Osteocyte (in vitro differentiated cells): ENCODE measurements at regions not wholly inside any gene's neighbourhood (a gene's known extent, or its start where the extent isn't known, plus 50 kb on each side); places are given as distances from the start of the nearest gene placed in this dataset.

ENCODE experiments used
- DNase-seq: peaks from one replicate; pipeline ENCODE4 v3.0.0; 2021; ENCODE audit warnings: mixed read lengths; ENCODE audit not compliant: unreplicated experiment; ENCODE audit errors: extremely low spot score
- H3K27ac Mint-ChIP-seq: one replicate; pipeline ENCODE4 v1.8.0; 2021; ENCODE audit warnings: mild to moderate bottlenecking, mixed read lengths; ENCODE audit not compliant: unreplicated experiment
- H3K27me3 Mint-ChIP-seq: one replicate; pipeline ENCODE4 v1.8.0; 2021; ENCODE audit warnings: mixed read lengths; ENCODE audit not compliant: unreplicated experiment
- H3K36me3 Mint-ChIP-seq: one replicate; pipeline ENCODE4 v1.8.0; 2021; ENCODE audit warnings: mixed read lengths; ENCODE audit not compliant: unreplicated experiment
- H3K4me1 Mint-ChIP-seq: one replicate; pipeline ENCODE4 v1.8.0; 2021; ENCODE audit warnings: mixed read lengths; ENCODE audit not compliant: unreplicated experiment
- H3K4me3 Mint-ChIP-seq: one replicate; pipeline ENCODE4 v1.8.0; 2021; ENCODE audit warnings: mild to moderate bottlenecking, moderate library complexity, mixed read lengths; ENCODE audit not compliant: unreplicated experiment
- H3K9me3 Mint-ChIP-seq: one replicate; pipeline ENCODE4 v1.8.0; 2021; ENCODE audit warnings: mixed read lengths; ENCODE audit not compliant: unreplicated experiment
- TF ChIP-seq, protein P1 (sequence below): fragments of 200-600 bp; sonication (generic); IDR thresholded peaks from 2 replicates; pipeline ENCODE4 v1.5.0; 2021; ENCODE audit warnings: antibody characterized with exemption, mild to moderate bottlenecking, moderate library complexity

- Mint-ChIP-seq H3K36me3 (no peaks in the 10 kb centered on the region), H3K9me3 (peaks cover 12% of the 10 kb centered on the region), H3K27ac (no peak overlapping the region), H3K4me1 (peaks cover 2% of the 10 kb centered on the region), H3K4me3 (no peak overlapping the region), H3K27me3 (no peaks in the 10 kb centered on the region)
- DNase-seq: no peak
- TF ChIP-seq, protein P1, sequence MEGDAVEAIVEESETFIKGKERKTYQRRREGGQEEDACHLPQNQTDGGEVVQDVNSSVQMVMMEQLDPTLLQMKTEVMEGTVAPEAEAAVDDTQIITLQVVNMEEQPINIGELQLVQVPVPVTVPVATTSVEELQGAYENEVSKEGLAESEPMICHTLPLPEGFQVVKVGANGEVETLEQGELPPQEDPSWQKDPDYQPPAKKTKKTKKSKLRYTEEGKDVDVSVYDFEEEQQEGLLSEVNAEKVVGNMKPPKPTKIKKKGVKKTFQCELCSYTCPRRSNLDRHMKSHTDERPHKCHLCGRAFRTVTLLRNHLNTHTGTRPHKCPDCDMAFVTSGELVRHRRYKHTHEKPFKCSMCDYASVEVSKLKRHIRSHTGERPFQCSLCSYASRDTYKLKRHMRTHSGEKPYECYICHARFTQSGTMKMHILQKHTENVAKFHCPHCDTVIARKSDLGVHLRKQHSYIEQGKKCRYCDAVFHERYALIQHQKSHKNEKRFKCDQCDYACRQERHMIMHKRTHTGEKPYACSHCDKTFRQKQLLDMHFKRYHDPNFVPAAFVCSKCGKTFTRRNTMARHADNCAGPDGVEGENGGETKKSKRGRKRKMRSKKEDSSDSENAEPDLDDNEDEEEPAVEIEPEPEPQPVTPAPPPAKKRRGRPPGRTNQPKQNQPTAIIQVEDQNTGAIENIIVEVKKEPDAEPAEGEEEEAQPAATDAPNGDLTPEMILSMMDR: no peak
These were observed 947.6 kb upstream of the POT1 start for GRCh38 chr7:125877246-125877645.

- TF ChIP-seq, protein P1: no peak
- Mint-ChIP-seq H3K9me3 (peaks cover 12% of the 10 kb centered on the region), H3K4me1 (peaks cover 2% of the 10 kb centered on the region), H3K27me3 (no peaks in the 10 kb centered on the region), H3K27ac (no peak overlapping the region), H3K36me3 (no peaks in the 10 kb centered on the region), H3K4me3 (no peak overlapping the region)
- DNase-seq: no peak
These were observed 946.8 kb upstream of the POT1 start for GRCh38 chr7:125876431-125876830.

DNA sequence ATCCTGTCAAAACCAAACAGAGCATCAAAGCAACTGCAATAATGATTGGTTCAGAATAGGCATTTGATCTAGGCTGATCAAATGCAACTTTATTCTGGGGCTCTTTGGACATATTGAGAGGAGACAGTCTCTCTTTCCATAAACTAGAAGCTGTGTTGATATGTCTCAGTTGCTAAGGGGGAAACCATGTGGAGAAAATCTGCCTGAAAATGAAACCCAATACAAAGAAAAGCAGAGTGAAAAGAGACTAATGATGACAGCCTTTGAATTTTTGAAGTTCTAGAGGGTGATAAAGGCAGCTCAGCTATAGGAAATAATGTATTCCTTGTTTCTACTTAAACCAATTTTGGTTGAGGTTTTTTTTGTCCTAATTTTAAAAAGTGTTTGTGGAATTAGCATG is 941.8 kb upstream of the POT1 start:
- Mint-ChIP-seq H3K9me3 (peaks cover 7% of the 10 kb centered on the region), H3K4me3 (no peak overlapping the region), H3K27me3 (peaks cover 2% of the 10 kb centered on the region), H3K4me1 (no peaks in the 10 kb centered on the region), H3K36me3 (no peaks in the 10 kb centered on the region), H3K27ac (no peak overlapping the region)
- TF ChIP-seq, protein P1: no peak
- no peak for DNase-seq

- Mint-ChIP-seq H3K9me3 (peaks cover 14% of the 10 kb centered on the region), H3K27me3 (no peaks in the 10 kb centered on the region), H3K4me1 (no peaks in the 10 kb centered on the region), H3K36me3 (no peaks in the 10 kb centered on the region), H3K4me3 (no peak overlapping the region), H3K27ac (no peak overlapping the region)
- no peak for DNase-seq
- TF ChIP-seq, protein P1: no peak
These were observed 928.0 kb upstream of the POT1 start for GRCh38 chr7:125857606-125858005.

GRCh38 chr7:125848157-125848556 is 918.5 kb upstream of the POT1 start:
- TF ChIP-seq, protein P1: no peak
- Mint-ChIP-seq H3K27me3 (no peaks in the 10 kb centered on the region), H3K36me3 (no peaks in the 10 kb centered on the region), H3K27ac (no peak overlapping the region), H3K4me1 (peaks cover 12% of the 10 kb centered on the region), H3K9me3 (peaks cover 15% of the 10 kb centered on the region), H3K4me3 (no peak overlapping the region)
- DNase-seq: no peak
